MM.1S (cell line): ENCODE measurements at regions not wholly inside any gene's neighbourhood (a gene's known extent, or its start where the extent isn't known, plus 50 kb on each side); places are given as distances from the start of the nearest gene placed in this dataset.
A peak's percentile ranks its signal among the peaks of the same experiment; 100 is the strongest.
"Not testable (repeated sequence)": the region's sequence is repeated elsewhere in the genome, so short reads cannot be mapped to it uniquely, and the experiment has no call there.

Source experiments
- DNase-seq: peaks from one replicate; pipeline ENCODE4 v3.0.0-alpha.2; 2015
- H2AFZ ChIP-seq: fragments of 300-600 bp; sonication (generic); 2 replicates; pipeline ENCODE4 v1.6.0; 2016; ENCODE audit warnings: antibody characterized with exemption, low read length
- H3F3A ChIP-seq: fragments of 300-600 bp; sonication (generic); 2 replicates; pipeline ENCODE4 v1.6.1; 2016; ENCODE audit warnings: mild to moderate bottlenecking, antibody characterized with exemption, low read length, moderate library complexity, mixed read lengths; ENCODE audit not compliant: insufficient read depth
- H3K27ac ChIP-seq: fragments of 300-600 bp; sonication (generic); 2 replicates; pipeline ENCODE4 v1.5.1; 2016; ENCODE audit warnings: mild to moderate bottlenecking, low read length
- H3K27me3 ChIP-seq: fragments of 300-600 bp; sonication (generic); replicated peaks from 2 replicates; pipeline ENCODE4 v1.6.0; 2016; ENCODE audit warnings: low read length; ENCODE audit not compliant: insufficient read depth
- H3K36me3 ChIP-seq: fragments of 300-600 bp; sonication (generic); replicated peaks from 2 replicates; pipeline ENCODE4 v1.6.1; 2016; ENCODE audit warnings: mild to moderate bottlenecking, low read length, mixed read lengths; ENCODE audit not compliant: insufficient read depth
- H3K4me1 ChIP-seq: fragments of 300-600 bp; sonication (generic); 2 replicates; pipeline ENCODE4 v1.6.1; 2016; ENCODE audit warnings: low read length, mixed read lengths
- H3K4me2 ChIP-seq: fragments of 300-600 bp; sonication (generic); 2 replicates; pipeline ENCODE4 v1.6.0; 2016; ENCODE audit warnings: low read depth, low read length
- H3K4me3 ChIP-seq: fragments of 300-600 bp; sonication (generic); 2 replicates; pipeline ENCODE4 v1.5.1; 2016; ENCODE audit warnings: low read length, mixed read lengths
- H3K79me2 ChIP-seq: fragments of 300-600 bp; sonication (generic); 2 replicates; pipeline ENCODE4 v1.6.1; 2016; ENCODE audit warnings: mixed run types, low read length, mixed read lengths
- H3K9ac ChIP-seq: fragments of 300-600 bp; sonication (generic); 2 replicates; pipeline ENCODE4 v1.6.1; 2016; ENCODE audit warnings: low read length, mixed read lengths
- H3K9me2 ChIP-seq: fragments of 300-600 bp; sonication (generic); replicated peaks from 2 replicates; pipeline ENCODE4 v1.6.1; 2016; ENCODE audit warnings: mild to moderate bottlenecking, low read length, mixed read lengths; ENCODE audit not compliant: insufficient read depth
- H3K9me3 ChIP-seq: fragments of 300-600 bp; sonication (generic); replicated peaks from 2 replicates; pipeline ENCODE4 v1.6.1; 2016; ENCODE audit warnings: mild to moderate bottlenecking, low read length, mixed read lengths; ENCODE audit not compliant: insufficient read depth
- H4K20me1 ChIP-seq: fragments of 300-600 bp; sonication (generic); 2 replicates; pipeline ENCODE4 v1.6.1; 2016; ENCODE audit warnings: mild to moderate bottlenecking, low read length, moderate library complexity, mixed read lengths; ENCODE audit not compliant: insufficient read depth
- CTCF ChIP-seq: fragments of 300-600 bp; sonication (generic); IDR thresholded peaks from 2 replicates; pipeline ENCODE4 v1.5.1; 2016; ENCODE audit warnings: antibody characterized with exemption, low read length, mixed read lengths
- EZH2phosphoT487 ChIP-seq: fragments of 300-600 bp; sonication (generic); IDR thresholded peaks from 2 replicates; pipeline ENCODE4 v1.6.1; 2018; ENCODE audit warnings: antibody characterized with exemption, low read length

GRCh38 chr20:30356854-30357467, 900.5 kb upstream of the DEFB115 start:
- not testable (repeated sequence) for H3K79me2 ChIP-seq, H3K27me3 ChIP-seq, H3K36me3 ChIP-seq, H3K4me1 ChIP-seq, H3K27ac ChIP-seq, DNase-seq, H3K9ac ChIP-seq, H3F3A ChIP-seq, H3K9me3 ChIP-seq, H3K4me2 ChIP-seq, H3K9me2 ChIP-seq, H4K20me1 ChIP-seq, H3K4me3 ChIP-seq, H2AFZ ChIP-seq
- TF ChIP-seq CTCF: peak; percentile 31; the same call in 1 of the 2 replicates

GRCh38 chr20:30361756-30362155, 895.7 kb upstream of the DEFB115 start:
- not testable (repeated sequence) for DNase-seq

GRCh38 chr20:30376430-30376766, 881.1 kb upstream of the DEFB115 start:
- not testable (repeated sequence) for H3K27me3 ChIP-seq, H3K79me2 ChIP-seq, H3K27ac ChIP-seq, DNase-seq, H3K36me3 ChIP-seq, H3K4me1 ChIP-seq, H3F3A ChIP-seq, H3K9me2 ChIP-seq, H3K9me3 ChIP-seq, H4K20me1 ChIP-seq
- Histone ChIP-seq H2AFZ (peak overlapping the region; percentile 74), H3K9ac (peak overlapping the region; percentile 41; the same call in 1 of the 2 replicates), H3K4me3 (peak overlapping the region; percentile 57), H3K4me2 (peak overlapping the region; percentile 55)

More at GRCh38 chr20:30361756-30362155, 895.7 kb upstream of the DEFB115 start:
- not testable (repeated sequence) for H3K9me3 ChIP-seq, H3K4me3 ChIP-seq, H3K27ac ChIP-seq, H3K4me1 ChIP-seq, H2AFZ ChIP-seq, H3K27me3 ChIP-seq, H3K9ac ChIP-seq, H3K4me2 ChIP-seq, H3K79me2 ChIP-seq, H3K9me2 ChIP-seq, H3K36me3 ChIP-seq, H3F3A ChIP-seq, H4K20me1 ChIP-seq

GRCh38 chr20:30376767-30377658, 880.5 kb upstream of the DEFB115 start:
- H3K4me3 ChIP-seq: peak overlapping the region; percentile 66
- H3K27ac ChIP-seq: peak overlapping the region; percentile 71; the same call in 1 of the 2 replicates
- no peaks in the 10 kb centered on the region for H3K79me2 ChIP-seq
- H3K4me2 ChIP-seq: peak overlapping the region; percentile 55
- no peaks in the 10 kb centered on the region for H3K9me2 ChIP-seq
- H4K20me1 ChIP-seq: no peaks in the 10 kb centered on the region
- no peaks in the 10 kb centered on the region for H3F3A ChIP-seq
- no peaks in the 10 kb centered on the region for H3K36me3 ChIP-seq
- no peaks in the 10 kb centered on the region for H3K4me1 ChIP-seq
- TF ChIP-seq CTCF (peak; percentile 34), EZH2phosphoT487 (no peak)
- DNase-seq: peak; percentile 79
- H3K27me3 ChIP-seq: no peaks in the 10 kb centered on the region
- H3K9ac ChIP-seq: peak overlapping the region; percentile 75
- no peaks in the 10 kb centered on the region for H3K9me3 ChIP-seq
- H2AFZ ChIP-seq: peak overlapping the region; percentile 80

- not testable (repeated sequence) for H3K4me3 ChIP-seq, DNase-seq, H3K27me3 ChIP-seq, H3K4me1 ChIP-seq, H3K36me3 ChIP-seq, H3K9me3 ChIP-seq, H2AFZ ChIP-seq, H3K4me2 ChIP-seq, H3K9ac ChIP-seq, H4K20me1 ChIP-seq, H3K79me2 ChIP-seq, H3K9me2 ChIP-seq, H3K27ac ChIP-seq, H3F3A ChIP-seq
Measured at GRCh38 chr20:30378317-30378716, 879.1 kb upstream of the DEFB115 start.

GRCh38 chr20:30378721-30379120, 878.7 kb upstream of the DEFB115 start:
- not testable (repeated sequence) for H3K36me3 ChIP-seq, H3K4me2 ChIP-seq, DNase-seq, H3K4me3 ChIP-seq, H3F3A ChIP-seq, H3K9ac ChIP-seq, H2AFZ ChIP-seq, H3K79me2 ChIP-seq, H3K27ac ChIP-seq, H3K9me3 ChIP-seq, H4K20me1 ChIP-seq, H3K4me1 ChIP-seq, H3K27me3 ChIP-seq, H3K9me2 ChIP-seq
